Prostate gland (tissue), 2 donors: ENCODE measurements at regions not wholly inside any gene's neighbourhood (a gene's known extent, or its start where the extent isn't known, plus 50 kb on each side); places are given as distances from the start of the nearest gene placed in this dataset.

Experiments used
- CTCF ChIP-seq, 4 experiments: fragments of 200-600 bp in 2 of 4; fragments of 450-650 bp in 2 of 4; sonication (generic) in 2 of 4; IDR thresholded peaks; 1 replicate in 3 of 4; 2 replicates in 1 of 4; pipeline ENCODE4 v1.5.1; 2016 to 2019; ENCODE audit warnings: antibody characterized with exemption in 4 of 4, mild to moderate bottlenecking in 2 of 4, moderate library complexity in 2 of 4
- POLR2A ChIP-seq: fragments of 450-650 bp; IDR thresholded peaks from one replicate; pipeline ENCODE4 v1.6.1; 2016; ENCODE audit warnings: antibody characterized with exemption, mild to moderate bottlenecking

- TF ChIP-seq CTCF (IDR thresholded peaks at IDR 0.05) = no peak
- no peak for TF ChIP-seq POLR2A
Observed at GRCh38 chr16:52141871-52142270, 405.1 kb downstream of the TOX3 start.
